ENCODE measurements at regions not wholly inside any gene's neighbourhood (a gene's known extent, or its start where the extent isn't known, plus 50 kb on each side); places are given as distances from the start of the nearest gene placed in this dataset.

DNA sequence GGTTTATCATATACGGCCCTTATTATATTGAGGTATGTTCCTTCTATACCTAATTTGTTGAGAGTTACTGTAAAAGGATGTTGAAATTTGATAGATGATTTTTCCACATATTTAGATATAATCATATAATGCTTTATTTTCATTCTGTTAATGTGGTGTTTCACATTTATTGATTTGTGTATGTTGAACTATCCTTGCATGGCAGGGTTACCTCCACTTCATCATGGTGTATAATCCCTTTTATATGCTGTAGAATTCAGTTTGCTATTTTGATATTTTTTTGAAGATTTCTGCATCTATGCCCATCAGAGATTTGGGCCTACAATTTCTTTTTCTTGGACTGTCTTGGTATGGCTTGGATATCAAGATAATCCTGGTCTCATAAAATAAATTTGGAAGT, 355.5 kb downstream of the EDEM1 start:
- no peak overlapping the region for H3K27ac ChIP-seq (ENCODE audit: extremely low read length, insufficient read depth, low read length)
- no peaks in the 10 kb centered on the region for H3K36me3 ChIP-seq (replicated peaks in 1 of 2; ENCODE audit: control insufficient read depth in 1 of 2, insufficient read depth in 2 of 2, low read length in 2 of 2)
- FAIRE-seq (no peak), DNase-seq (ENCODE audit: low spot score) (no peak), ATAC-seq (no peak)
- H3K79me2 ChIP-seq (ENCODE audit: insufficient read depth, low read length): no peaks in the 10 kb centered on the region
- intact Hi-C loops (cut with micrococcal nuclease; ENCODE audit: unreplicated experiment): no loop called here
- no TSS peak for BruUV-seq (replicated peaks)
- H3K4me3 ChIP-seq (replicated peaks in 1 of 3; ENCODE audit: insufficient read depth in 1 of 3, low read depth in 2 of 3, low read length in 3 of 3): no peak overlapping the region
- H3K27me3 ChIP-seq (ENCODE audit: control insufficient read depth in 1 of 2, insufficient read depth in 2 of 2, low read length in 2 of 2): no peaks in the 10 kb centered on the region
- no peak overlapping the region for H3K4me2 ChIP-seq (ENCODE audit: low read depth, low read length)
- H3K9ac ChIP-seq (ENCODE audit: insufficient read depth, low read depth, low read length): no peak overlapping the region
- no peak overlapping the region for H2AFZ ChIP-seq (ENCODE audit: low read length)
- ChIA-PET CTCF (ENCODE audit: low intra/inter-chr PET ratio, low total read pairs) (no interaction called here), POLR2A (no interaction called here)
- peaks cover 73% of the 10 kb centered on the region for H3K9me3 ChIP-seq (ENCODE audit: low read length)
- H4K20me1 ChIP-seq (ENCODE audit: insufficient read depth, low read length): no peaks in the 10 kb centered on the region
- in situ Hi-C loops (cut with HindIII; ENCODE audit: extremely low pct_ligation_motif_present, low pct_unique_long_range_greater_than_20kb): no loop called here
- H3K4me1 ChIP-seq (ENCODE audit: insufficient read depth, low read length): no peaks in the 10 kb centered on the region
- WGBS (ENCODE audit: low lambda C conversion rate): 50% methylated on average over 1 of the region's 1 CpG
- TF ChIP-seq, protein P1, sequence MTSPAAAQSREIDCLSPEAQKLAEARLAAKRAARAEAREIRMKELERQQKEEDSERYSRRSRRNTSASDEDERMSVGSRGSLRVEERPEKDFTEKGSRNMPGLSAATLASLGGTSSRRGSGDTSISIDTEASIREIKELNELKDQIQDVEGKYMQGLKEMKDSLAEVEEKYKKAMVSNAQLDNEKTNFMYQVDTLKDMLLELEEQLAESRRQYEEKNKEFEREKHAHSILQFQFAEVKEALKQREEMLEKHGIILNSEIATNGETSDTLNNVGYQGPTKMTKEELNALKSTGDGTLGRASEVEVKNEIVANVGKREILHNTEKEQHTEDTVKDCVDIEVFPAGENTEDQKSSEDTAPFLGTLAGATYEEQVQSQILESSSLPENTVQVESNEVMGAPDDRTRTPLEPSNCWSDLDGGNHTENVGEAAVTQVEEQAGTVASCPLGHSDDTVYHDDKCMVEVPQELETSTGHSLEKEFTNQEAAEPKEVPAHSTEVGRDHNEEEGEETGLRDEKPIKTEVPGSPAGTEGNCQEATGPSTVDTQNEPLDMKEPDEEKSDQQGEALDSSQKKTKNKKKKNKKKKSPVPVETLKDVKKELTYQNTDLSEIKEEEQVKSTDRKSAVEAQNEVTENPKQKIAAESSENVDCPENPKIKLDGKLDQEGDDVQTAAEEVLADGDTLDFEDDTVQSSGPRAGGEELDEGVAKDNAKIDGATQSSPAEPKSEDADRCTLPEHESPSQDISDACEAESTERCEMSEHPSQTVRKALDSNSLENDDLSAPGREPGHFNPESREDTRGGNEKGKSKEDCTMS (CRISPR knock-in tag; conservative IDR thresholded peaks at IDR 0.05): no peak
- no peak for TF ChIP-seq IKZF1 (IDR thresholded peaks at IDR 0.05)
- TF ChIP-seq, protein P2, sequence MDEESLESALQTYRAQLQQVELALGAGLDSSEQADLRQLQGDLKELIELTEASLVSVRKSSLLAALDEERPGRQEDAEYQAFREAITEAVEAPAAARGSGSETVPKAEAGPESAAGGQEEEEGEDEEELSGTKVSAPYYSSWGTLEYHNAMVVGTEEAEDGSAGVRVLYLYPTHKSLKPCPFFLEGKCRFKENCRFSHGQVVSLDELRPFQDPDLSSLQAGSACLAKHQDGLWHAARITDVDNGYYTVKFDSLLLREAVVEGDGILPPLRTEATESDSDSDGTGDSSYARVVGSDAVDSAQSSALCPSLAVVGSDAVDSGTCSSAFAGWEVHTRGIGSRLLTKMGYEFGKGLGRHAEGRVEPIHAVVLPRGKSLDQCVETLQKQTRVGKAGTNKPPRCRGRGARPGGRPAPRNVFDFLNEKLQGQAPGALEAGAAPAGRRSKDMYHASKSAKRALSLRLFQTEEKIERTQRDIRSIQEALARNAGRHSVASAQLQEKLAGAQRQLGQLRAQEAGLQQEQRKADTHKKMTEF (CRISPR knock-in tag; IDR thresholded peaks at IDR 0.05): no peak
- TF ChIP-seq, protein P3, sequence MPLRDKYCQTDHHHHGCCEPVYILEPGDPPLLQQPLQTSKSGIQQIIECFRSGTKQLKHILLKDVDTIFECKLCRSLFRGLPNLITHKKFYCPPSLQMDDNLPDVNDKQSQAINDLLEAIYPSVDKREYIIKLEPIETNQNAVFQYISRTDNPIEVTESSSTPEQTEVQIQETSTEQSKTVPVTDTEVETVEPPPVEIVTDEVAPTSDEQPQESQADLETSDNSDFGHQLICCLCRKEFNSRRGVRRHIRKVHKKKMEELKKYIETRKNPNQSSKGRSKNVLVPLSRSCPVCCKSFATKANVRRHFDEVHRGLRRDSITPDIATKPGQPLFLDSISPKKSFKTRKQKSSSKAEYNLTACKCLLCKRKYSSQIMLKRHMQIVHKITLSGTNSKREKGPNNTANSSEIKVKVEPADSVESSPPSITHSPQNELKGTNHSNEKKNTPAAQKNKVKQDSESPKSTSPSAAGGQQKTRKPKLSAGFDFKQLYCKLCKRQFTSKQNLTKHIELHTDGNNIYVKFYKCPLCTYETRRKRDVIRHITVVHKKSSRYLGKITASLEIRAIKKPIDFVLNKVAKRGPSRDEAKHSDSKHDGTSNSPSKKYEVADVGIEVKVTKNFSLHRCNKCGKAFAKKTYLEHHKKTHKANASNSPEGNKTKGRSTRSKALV (CRISPR knock-in tag; IDR thresholded peaks at IDR 0.05): no peak
- no peak for TF ChIP-seq ZEB1 (IDR thresholded peaks at IDR 0.05; ENCODE audit: insufficient replicate concordance, low read depth)
- TF ChIP-seq, protein P4, sequence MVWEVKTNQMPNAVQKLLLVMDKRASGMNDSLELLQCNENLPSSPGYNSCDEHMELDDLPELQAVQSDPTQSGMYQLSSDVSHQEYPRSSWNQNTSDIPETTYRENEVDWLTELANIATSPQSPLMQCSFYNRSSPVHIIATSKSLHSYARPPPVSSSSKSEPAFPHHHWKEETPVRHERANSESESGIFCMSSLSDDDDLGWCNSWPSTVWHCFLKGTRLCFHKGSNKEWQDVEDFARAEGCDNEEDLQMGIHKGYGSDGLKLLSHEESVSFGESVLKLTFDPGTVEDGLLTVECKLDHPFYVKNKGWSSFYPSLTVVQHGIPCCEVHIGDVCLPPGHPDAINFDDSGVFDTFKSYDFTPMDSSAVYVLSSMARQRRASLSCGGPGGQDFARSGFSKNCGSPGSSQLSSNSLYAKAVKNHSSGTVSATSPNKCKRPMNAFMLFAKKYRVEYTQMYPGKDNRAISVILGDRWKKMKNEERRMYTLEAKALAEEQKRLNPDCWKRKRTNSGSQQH (CRISPR knock-in tag; IDR thresholded peaks at IDR 0.05; ENCODE audit: low read depth): no peak
- no peak for TF ChIP-seq ZBTB3 (CRISPR knock-in tag; IDR thresholded peaks at IDR 0.05; ENCODE audit: borderline replicate concordance, low read depth)
- TF ChIP-seq ZNF83 (CRISPR knock-in tag; IDR thresholded peaks at IDR 0.05; ENCODE audit: borderline replicate concordance): no peak
- TF ChIP-seq NAIF1 (CRISPR knock-in tag; IDR thresholded peaks at IDR 0.05; ENCODE audit: borderline replicate concordance): no peak
- no peak for TF ChIP-seq HES4 (CRISPR knock-in tag; IDR thresholded peaks at IDR 0.05; ENCODE audit: borderline replicate concordance)
- TF ChIP-seq EED (CRISPR knock-in tag; IDR thresholded peaks at IDR 0.05): no peak
- TF ChIP-seq, protein P5, sequence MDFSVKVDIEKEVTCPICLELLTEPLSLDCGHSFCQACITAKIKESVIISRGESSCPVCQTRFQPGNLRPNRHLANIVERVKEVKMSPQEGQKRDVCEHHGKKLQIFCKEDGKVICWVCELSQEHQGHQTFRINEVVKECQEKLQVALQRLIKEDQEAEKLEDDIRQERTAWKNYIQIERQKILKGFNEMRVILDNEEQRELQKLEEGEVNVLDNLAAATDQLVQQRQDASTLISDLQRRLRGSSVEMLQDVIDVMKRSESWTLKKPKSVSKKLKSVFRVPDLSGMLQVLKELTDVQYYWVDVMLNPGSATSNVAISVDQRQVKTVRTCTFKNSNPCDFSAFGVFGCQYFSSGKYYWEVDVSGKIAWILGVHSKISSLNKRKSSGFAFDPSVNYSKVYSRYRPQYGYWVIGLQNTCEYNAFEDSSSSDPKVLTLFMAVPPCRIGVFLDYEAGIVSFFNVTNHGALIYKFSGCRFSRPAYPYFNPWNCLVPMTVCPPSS (IDR thresholded peaks at IDR 0.05): no peak
